GM12801 (cell line): ENCODE measurements at regions not wholly inside any gene's neighbourhood (a gene's known extent, or its start where the extent isn't known, plus 50 kb on each side); places are given as distances from the start of the nearest gene placed in this dataset.

ENCODE experiments used
- TF ChIP-seq, protein P1 (sequence below): IDR thresholded peaks from one replicate; pipeline ENCODE4 v1.5.1; 2011; ENCODE audit warnings: control low read depth; ENCODE audit not compliant: insufficient read length; ENCODE audit errors: extremely low read depth

DNA sequence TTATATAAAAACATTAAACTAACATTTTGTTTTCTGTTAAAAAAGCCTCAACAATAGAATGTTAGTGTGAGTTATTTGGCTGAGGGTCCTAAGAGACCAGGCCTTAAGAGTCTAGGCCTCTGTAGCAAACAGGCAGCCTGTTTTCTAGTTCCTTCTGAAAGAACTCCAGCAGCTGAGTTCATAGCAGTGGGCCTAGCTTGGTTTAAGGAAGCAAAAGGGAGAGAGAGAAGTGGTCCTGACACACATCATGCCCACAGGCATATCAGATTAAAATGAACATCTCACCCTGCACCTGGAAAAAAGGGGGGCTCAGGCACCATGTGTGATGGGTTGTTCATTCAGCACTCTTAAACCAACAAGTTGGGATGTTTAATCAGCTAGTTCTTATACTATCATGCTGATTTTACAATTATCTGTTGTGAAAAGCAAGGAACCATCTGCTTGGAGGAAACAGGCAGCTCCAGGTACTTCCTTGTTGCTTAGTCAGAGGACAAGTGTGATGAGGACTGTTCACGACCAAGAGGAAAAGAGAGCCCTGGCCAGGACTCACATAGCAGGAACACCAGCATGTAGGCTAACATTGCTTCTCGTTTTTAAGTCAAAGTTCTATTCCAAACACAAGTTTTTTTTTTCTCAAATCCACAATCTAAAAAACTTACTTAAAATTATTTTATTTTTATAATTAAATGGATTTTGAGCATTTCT is 81.3 kb upstream of the FRY start:
- TF ChIP-seq, protein P1, sequence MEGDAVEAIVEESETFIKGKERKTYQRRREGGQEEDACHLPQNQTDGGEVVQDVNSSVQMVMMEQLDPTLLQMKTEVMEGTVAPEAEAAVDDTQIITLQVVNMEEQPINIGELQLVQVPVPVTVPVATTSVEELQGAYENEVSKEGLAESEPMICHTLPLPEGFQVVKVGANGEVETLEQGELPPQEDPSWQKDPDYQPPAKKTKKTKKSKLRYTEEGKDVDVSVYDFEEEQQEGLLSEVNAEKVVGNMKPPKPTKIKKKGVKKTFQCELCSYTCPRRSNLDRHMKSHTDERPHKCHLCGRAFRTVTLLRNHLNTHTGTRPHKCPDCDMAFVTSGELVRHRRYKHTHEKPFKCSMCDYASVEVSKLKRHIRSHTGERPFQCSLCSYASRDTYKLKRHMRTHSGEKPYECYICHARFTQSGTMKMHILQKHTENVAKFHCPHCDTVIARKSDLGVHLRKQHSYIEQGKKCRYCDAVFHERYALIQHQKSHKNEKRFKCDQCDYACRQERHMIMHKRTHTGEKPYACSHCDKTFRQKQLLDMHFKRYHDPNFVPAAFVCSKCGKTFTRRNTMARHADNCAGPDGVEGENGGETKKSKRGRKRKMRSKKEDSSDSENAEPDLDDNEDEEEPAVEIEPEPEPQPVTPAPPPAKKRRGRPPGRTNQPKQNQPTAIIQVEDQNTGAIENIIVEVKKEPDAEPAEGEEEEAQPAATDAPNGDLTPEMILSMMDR: no peak

GRCh38 chr13:31951215-31951678 is 80.3 kb upstream of the FRY start:
- TF ChIP-seq, protein P1: no peak

DNA sequence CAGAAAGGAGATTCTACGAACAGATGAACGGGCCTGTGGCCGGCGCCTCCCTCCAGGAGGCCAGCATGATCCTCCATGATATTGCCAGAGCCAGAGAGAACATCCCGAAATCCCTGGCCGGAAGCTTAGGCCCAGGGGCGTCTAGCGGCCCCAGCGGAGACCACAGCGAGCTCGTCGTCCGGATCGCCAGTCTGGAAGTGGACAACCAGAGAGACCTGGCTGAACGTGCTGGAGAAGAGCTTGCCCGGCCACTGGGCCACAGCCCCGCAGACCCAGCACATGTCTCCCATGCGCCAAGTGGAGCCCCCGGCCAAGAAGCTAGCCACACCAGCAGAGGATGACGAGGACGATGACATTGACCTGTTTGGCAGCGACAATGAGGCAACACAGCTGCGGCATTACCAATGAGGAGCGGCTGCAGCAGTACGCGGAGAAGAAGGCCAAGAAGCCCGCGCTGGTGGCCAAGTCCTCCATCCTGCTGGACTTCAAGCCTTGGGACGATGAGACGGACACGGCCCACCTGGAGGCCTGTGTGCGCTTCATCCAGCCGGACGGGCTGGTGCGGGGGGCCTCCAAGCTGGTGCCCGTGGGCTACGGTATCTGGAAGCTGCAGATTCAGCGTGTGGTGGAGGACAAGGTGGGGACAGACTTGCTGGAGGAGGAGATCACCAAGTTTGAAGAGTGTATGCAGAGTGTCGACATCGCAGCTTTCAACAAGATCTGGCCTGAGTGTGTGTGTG is 78.8 kb upstream of the FRY start:
- TF ChIP-seq, protein P1: no peak

DNA sequence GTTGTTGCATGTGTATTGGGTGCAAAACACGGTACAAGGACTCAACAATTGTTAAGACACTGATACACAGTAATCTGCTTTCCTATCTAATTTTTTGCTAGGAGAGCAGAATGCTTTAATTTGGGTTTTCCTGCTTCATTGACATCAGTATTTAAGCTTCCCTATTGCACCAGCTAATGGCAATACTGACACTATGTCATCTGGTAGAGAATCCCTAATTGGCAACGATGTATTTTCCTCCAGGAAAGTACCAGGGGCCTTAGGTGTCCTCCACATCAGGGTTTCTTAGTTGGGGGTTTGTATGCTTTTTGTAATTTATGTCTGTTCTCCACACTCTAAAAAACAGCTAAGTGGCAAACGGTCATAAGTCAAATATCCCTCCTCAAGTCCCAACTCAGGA is 76.5 kb upstream of the FRY start:
- TF ChIP-seq, protein P1: no peak

- TF ChIP-seq, protein P1: no peak
Measured at GRCh38 chr13:31955741-31956140, 75.8 kb upstream of the FRY start.

- TF ChIP-seq, protein P1: no peak
Measured at GRCh38 chr13:31956980-31957644, 74.5 kb upstream of the FRY start.

GRCh38 chr13:31957772-31958171 is 73.8 kb upstream of the FRY start:
- TF ChIP-seq, protein P1: no peak
